ENCODE measurements at regions not wholly inside any gene's neighbourhood (a gene's known extent, or its start where the extent isn't known, plus 50 kb on each side); places are given as distances from the start of the nearest gene placed in this dataset.

GRCh38 chr11:115912484-115912945 lies 408.3 kb upstream of the CADM1 start:
- no peak for TF ChIP-seq CTCF (IDR thresholded peaks at IDR 0.05)
- no peak for TF ChIP-seq POLR2A (IDR thresholded peaks at IDR 0.05)

Data from gastroesophageal sphincter (tissue), 3 donors.